WTC11 (cell line): ENCODE measurements at regions not wholly inside any gene's neighbourhood (a gene's known extent, or its start where the extent isn't known, plus 50 kb on each side); places are given as distances from the start of the nearest gene placed in this dataset.
"Not testable (repeated sequence)": the region's sequence is repeated elsewhere in the genome, so short reads cannot be mapped to it uniquely, and the experiment has no call there.

Source experiments
- ATAC-seq: fragments of 200-7000 bp; cut with Tn5 transposase; 2 replicates; pipeline ENCODE4 v1.10.0; 2021; ENCODE audit warnings: mild to moderate bottlenecking, moderate library complexity
- CTCF ChIA-PET: fragments of 300-600 bp; sonication (Branson Sonifier 250); formaldehyde crosslinking; loops from one replicate; lab custom pipeline; 2021; ENCODE audit warnings: antibody characterized with exemption; lab: Charles Lee
- POLR2A ChIA-PET: fragments of 350-600 bp; sonication (Branson Sonifier 250); formaldehyde crosslinking; loops from one replicate; lab custom pipeline; 2021; ENCODE audit warnings: antibody characterized with exemption; lab: Charles Lee
- DNase-seq: peaks from one replicate; pipeline ENCODE4 v3.0.0; 2021; ENCODE audit warnings: low spot score
- H3K27ac Mint-ChIP-seq: 2 replicates; pipeline ENCODE4 v1.8.0; 2021; ENCODE audit warnings: mixed read lengths
- H3K27me3 Mint-ChIP-seq: 2 replicates; pipeline ENCODE4 v1.8.0; 2021; ENCODE audit warnings: low read depth, mild to moderate bottlenecking, moderate library complexity, mixed read lengths
- H3K36me3 Mint-ChIP-seq: 2 replicates; pipeline ENCODE4 v1.8.0; 2021; ENCODE audit warnings: mixed read lengths
- H3K4me1 Mint-ChIP-seq: 2 replicates; pipeline ENCODE4 v1.8.0; 2022; ENCODE audit warnings: mixed read lengths
- H3K4me3 Mint-ChIP-seq: 2 replicates; pipeline ENCODE4 v1.8.0; 2021; ENCODE audit warnings: mild to moderate bottlenecking, moderate library complexity, mixed read lengths
- H3K9me3 Mint-ChIP-seq: 2 replicates; pipeline ENCODE4 v1.8.0; 2021; ENCODE audit warnings: mixed read lengths
- FOXP1 ChIP-seq: sonication (generic); formaldehyde crosslinking; IDR thresholded peaks from 2 replicates; pipeline ENCODE4 v1.8.0; 2022; ENCODE audit warnings: missing genetic modification reagents, mild to moderate bottlenecking, moderate library complexity, borderline replicate concordance
- GTF2I ChIP-seq: fragments of 250-450 bp; sonication (Bioruptor Pico); conservative IDR thresholded peaks from 2 replicates; pipeline ENCODE4 v1.4.0; 2021; ENCODE audit warnings: mild to moderate bottlenecking
- KAT7 ChIP-seq: sonication (generic); formaldehyde crosslinking; IDR thresholded peaks from 2 replicates; pipeline ENCODE4 v1.8.1; 2023; ENCODE audit warnings: missing genetic modification reagents, mild to moderate bottlenecking, borderline replicate concordance
- NR1H2 ChIP-seq: sonication (generic); formaldehyde crosslinking; IDR thresholded peaks from 2 replicates; pipeline ENCODE4 v1.9.0; 2021; ENCODE audit warnings: mild to moderate bottlenecking, moderate library complexity, missing genetic modification reagents
- RORB ChIP-seq: fragments of 250-450 bp; sonication (Bioruptor Pico); IDR thresholded peaks from 2 replicates; pipeline ENCODE4 v1.9.0; 2021; ENCODE audit warnings: mild to moderate bottlenecking
- TEAD4 ChIP-seq: sonication (generic); formaldehyde crosslinking; IDR thresholded peaks from 2 replicates; pipeline ENCODE4 v1.8.0; 2022; ENCODE audit warnings: mild to moderate bottlenecking, missing genetic modification reagents
- TF ChIP-seq, protein P1 (sequence below): fragments of 250-450 bp; sonication (Bioruptor Pico); conservative IDR thresholded peaks from 2 replicates; pipeline ENCODE4 v1.9.0; 2021; ENCODE audit warnings: mild to moderate bottlenecking
- TF ChIP-seq, protein P2 (sequence below): fragments of 250-450 bp; sonication (Bioruptor Pico); IDR thresholded peaks from 2 replicates; pipeline ENCODE4 v1.9.0; 2021; ENCODE audit warnings: mild to moderate bottlenecking
- TF ChIP-seq, protein P3 (sequence below): sonication (generic); formaldehyde crosslinking; IDR thresholded peaks from 2 replicates; pipeline ENCODE4 v1.8.0; 2023; ENCODE audit warnings: missing genetic modification reagents, mild to moderate bottlenecking, borderline replicate concordance
- TF ChIP-seq, protein P4 (sequence below): sonication (generic); formaldehyde crosslinking; IDR thresholded peaks from 2 replicates; pipeline ENCODE4 v1.8.1; 2022; ENCODE audit warnings: low read depth, mild to moderate bottlenecking, moderate library complexity, missing genetic modification reagents, borderline replicate concordance
- TF ChIP-seq, protein P5 (sequence below): sonication (generic); formaldehyde crosslinking; IDR thresholded peaks from 2 replicates; pipeline ENCODE4 v1.8.1; 2022; ENCODE audit warnings: low read depth, missing genetic modification reagents, borderline replicate concordance

DNA sequence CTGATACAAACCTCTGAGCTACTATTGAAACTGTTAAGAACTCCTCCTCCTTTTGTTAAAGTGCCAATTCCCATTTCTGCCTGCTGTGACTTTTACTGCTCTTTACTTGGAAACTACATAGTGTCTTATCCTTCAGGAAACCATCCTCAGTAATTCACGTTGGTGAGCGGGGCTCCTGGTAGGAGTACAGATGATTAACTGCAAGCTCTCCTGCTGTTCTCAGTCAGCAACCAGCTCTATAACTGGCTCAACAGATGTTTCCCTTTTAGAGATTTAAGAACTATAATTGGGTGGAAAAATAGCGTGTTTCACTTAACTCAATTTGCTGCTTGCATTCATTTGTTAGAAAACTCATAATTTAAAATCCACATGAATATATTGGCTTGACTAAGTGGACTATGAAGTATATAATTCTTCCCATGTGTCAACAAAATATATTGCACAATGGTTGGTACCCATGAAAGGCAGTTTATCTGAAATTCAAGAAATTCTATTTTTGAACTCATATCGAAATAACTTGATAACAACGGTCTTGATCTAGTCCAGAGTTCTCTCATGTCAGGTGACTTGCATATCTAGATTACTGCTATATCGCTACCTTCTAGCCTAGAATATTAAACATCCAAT, 574.0 kb downstream of the KCNT2 start (continued):
- TF ChIP-seq, protein P1, sequence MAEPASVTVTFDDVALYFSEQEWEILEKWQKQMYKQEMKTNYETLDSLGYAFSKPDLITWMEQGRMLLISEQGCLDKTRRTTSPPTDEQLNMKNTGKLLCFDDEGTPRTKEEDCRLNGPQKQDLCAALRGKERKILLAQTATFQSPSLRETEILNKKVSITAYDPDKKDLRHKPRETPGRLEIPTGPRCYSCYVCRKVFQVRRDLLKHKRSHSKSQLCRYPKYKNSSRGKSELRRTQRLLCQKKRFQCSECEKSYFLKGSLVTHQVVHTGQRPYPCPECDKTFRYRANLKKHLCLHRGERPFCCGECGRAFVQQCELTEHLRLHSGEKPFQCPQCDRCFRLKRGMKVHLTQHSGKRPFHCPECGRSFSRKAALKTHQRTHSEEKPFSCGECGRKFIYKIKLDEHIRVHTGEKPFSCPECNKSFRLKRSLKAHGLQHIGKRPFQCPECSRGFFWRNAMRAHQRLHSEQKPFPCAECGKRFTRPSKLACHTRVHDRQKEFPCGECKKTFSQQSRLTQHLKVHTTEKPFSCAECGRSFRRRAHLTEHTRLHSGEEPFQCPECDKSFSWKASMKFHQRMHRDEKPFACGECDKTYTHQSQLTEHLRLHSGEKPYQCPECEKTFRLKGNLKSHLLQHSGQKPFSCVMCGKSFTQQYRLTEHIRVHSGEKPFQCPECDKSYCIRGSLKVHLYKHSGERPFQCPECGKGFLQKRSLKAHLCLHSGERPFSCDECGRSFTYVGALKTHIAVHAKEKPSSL (CRISPR knock-in tag), result no peak
- TF ChIP-seq, protein P2, sequence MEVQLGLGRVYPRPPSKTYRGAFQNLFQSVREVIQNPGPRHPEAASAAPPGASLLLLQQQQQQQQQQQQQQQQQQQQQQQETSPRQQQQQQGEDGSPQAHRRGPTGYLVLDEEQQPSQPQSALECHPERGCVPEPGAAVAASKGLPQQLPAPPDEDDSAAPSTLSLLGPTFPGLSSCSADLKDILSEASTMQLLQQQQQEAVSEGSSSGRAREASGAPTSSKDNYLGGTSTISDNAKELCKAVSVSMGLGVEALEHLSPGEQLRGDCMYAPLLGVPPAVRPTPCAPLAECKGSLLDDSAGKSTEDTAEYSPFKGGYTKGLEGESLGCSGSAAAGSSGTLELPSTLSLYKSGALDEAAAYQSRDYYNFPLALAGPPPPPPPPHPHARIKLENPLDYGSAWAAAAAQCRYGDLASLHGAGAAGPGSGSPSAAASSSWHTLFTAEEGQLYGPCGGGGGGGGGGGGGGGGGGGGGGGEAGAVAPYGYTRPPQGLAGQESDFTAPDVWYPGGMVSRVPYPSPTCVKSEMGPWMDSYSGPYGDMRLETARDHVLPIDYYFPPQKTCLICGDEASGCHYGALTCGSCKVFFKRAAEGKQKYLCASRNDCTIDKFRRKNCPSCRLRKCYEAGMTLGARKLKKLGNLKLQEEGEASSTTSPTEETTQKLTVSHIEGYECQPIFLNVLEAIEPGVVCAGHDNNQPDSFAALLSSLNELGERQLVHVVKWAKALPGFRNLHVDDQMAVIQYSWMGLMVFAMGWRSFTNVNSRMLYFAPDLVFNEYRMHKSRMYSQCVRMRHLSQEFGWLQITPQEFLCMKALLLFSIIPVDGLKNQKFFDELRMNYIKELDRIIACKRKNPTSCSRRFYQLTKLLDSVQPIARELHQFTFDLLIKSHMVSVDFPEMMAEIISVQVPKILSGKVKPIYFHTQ (CRISPR knock-in tag), result no peak
- no peak for TF ChIP-seq KAT7 (CRISPR knock-in tag)
- TF ChIP-seq, protein P3, sequence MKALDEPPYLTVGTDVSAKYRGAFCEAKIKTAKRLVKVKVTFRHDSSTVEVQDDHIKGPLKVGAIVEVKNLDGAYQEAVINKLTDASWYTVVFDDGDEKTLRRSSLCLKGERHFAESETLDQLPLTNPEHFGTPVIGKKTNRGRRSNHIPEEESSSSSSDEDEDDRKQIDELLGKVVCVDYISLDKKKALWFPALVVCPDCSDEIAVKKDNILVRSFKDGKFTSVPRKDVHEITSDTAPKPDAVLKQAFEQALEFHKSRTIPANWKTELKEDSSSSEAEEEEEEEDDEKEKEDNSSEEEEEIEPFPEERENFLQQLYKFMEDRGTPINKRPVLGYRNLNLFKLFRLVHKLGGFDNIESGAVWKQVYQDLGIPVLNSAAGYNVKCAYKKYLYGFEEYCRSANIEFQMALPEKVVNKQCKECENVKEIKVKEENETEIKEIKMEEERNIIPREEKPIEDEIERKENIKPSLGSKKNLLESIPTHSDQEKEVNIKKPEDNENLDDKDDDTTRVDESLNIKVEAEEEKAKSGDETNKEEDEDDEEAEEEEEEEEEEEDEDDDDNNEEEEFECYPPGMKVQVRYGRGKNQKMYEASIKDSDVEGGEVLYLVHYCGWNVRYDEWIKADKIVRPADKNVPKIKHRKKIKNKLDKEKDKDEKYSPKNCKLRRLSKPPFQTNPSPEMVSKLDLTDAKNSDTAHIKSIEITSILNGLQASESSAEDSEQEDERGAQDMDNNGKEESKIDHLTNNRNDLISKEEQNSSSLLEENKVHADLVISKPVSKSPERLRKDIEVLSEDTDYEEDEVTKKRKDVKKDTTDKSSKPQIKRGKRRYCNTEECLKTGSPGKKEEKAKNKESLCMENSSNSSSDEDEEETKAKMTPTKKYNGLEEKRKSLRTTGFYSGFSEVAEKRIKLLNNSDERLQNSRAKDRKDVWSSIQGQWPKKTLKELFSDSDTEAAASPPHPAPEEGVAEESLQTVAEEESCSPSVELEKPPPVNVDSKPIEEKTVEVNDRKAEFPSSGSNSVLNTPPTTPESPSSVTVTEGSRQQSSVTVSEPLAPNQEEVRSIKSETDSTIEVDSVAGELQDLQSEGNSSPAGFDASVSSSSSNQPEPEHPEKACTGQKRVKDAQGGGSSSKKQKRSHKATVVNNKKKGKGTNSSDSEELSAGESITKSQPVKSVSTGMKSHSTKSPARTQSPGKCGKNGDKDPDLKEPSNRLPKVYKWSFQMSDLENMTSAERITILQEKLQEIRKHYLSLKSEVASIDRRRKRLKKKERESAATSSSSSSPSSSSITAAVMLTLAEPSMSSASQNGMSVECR, result no peak

DNA sequence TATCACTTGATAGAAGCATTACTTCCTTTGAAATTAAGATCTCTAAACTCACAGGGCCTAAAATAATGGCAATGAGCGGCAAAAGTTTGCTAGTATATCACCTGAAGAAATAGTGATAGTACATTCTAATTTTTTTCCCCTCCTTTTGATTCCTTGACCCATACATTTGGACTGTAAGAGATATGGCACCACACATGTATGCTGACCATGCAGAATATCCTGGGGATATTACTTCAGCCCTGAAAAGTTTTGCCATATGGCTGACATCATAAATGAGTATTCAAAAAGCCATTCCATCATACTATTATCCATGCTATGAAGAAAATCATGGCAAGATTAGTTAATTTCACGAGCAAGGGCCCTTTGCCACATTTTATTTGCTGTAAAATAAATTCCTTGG, 576.9 kb downstream of the KCNT2 start:
- DNase-seq, H3K36me3 Mint-ChIP-seq, POLR2A ChIA-PET, H3K4me3 Mint-ChIP-seq, ATAC-seq, CTCF ChIA-PET, H3K27ac Mint-ChIP-seq, H3K9me3 Mint-ChIP-seq: not testable (repeated sequence)
- Mint-ChIP-seq H3K4me1 (peaks cover 37% of the 10 kb centered on the region), H3K27me3 (peaks cover 19% of the 10 kb centered on the region)

DNA sequence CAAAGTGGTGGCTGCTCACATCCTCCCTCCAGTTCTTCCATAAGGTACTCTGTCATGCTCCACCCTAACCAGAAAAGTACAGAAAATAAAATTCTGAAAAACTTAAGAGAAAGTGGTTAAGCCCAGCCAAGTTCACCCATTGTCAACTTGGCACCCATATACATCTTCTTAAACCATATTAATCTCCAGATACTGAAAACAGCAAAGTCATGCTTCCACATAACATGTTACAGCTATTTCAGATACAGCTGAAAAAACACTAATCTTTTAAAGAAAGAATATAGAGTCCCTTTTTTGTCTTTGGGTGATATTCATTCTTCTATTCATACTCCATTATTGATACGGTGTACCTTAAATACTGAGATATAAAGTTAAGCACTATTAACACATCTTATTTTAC, 577.8 kb downstream of the KCNT2 start:
- POLR2A ChIA-PET, result no interaction called here
- TF ChIP-seq, protein P4, sequence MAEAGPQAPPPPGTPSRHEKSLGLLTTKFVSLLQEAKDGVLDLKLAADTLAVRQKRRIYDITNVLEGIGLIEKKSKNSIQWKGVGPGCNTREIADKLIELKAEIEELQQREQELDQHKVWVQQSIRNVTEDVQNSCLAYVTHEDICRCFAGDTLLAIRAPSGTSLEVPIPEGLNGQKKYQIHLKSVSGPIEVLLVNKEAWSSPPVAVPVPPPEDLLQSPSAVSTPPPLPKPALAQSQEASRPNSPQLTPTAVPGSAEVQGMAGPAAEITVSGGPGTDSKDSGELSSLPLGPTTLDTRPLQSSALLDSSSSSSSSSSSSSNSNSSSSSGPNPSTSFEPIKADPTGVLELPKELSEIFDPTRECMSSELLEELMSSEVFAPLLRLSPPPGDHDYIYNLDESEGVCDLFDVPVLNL, result no peak
- TF ChIP-seq RORB, result no peak
- no peak for TF ChIP-seq NR1H2 (CRISPR knock-in tag)
- TF ChIP-seq, protein P5, sequence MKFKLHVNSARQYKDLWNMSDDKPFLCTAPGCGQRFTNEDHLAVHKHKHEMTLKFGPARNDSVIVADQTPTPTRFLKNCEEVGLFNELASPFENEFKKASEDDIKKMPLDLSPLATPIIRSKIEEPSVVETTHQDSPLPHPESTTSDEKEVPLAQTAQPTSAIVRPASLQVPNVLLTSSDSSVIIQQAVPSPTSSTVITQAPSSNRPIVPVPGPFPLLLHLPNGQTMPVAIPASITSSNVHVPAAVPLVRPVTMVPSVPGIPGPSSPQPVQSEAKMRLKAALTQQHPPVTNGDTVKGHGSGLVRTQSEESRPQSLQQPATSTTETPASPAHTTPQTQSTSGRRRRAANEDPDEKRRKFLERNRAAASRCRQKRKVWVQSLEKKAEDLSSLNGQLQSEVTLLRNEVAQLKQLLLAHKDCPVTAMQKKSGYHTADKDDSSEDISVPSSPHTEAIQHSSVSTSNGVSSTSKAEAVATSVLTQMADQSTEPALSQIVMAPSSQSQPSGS, result no peak
- no peak for TF ChIP-seq GTF2I (CRISPR knock-in tag)
- TF ChIP-seq TEAD4, result no peak
- no peak for TF ChIP-seq FOXP1 (CRISPR knock-in tag)
- Mint-ChIP-seq H3K27me3 (peaks cover 19% of the 10 kb centered on the region), H3K4me3 (no peak overlapping the region), H3K36me3 (no peaks in the 10 kb centered on the region), H3K9me3 (peaks cover 8% of the 10 kb centered on the region; the same call in 1 of the 2 replicates), H3K27ac (no peak overlapping the region), H3K4me1 (peaks cover 29% of the 10 kb centered on the region)
- DNase-seq (no peak), ATAC-seq (no peak)
- CTCF ChIA-PET, result interaction anchor here (1.4 kb wide), 1 partner anchor 91 kb away, joined by 4 read pairs; no protein-coding TSS in a partner anchor
